ENCODE measurements at regions not wholly inside any gene's neighbourhood (a gene's known extent, or its start where the extent isn't known, plus 50 kb on each side); places are given as distances from the start of the nearest gene placed in this dataset.
"Not testable (repeated sequence)": the region's sequence is repeated elsewhere in the genome, so short reads cannot be mapped to it uniquely, and the experiment has no call there.

GRCh38 chr6:170145272-170145592 is 145.6 kb downstream of the DLL1 start:
- Histone ChIP-seq H3K4me1 (peaks cover 6% of the 10 kb centered on the region), H3K9ac (no peak overlapping the region), H2AFZ (no peak overlapping the region), H3K27ac (no peak overlapping the region), H3K9me3 (ENCODE audit: control insufficient read depth, low read length) (no peaks in the 10 kb centered on the region), H3K4me3 (ENCODE audit: low read depth, low read length) (no peak overlapping the region), H3K27me3 (ENCODE audit: control insufficient read depth, insufficient read depth, low read length) (no peaks in the 10 kb centered on the region), H3K36me3 (ENCODE audit: control insufficient read depth, insufficient read depth, low read length) (no peaks in the 10 kb centered on the region), H3K4me2 (ENCODE audit: low read length) (no peak overlapping the region), H3K79me2 (no peaks in the 10 kb centered on the region)
- TF ChIP-seq CTCF (IDR thresholded peaks at IDR 0.05): no peak

GRCh38 chr6:170144571-170145271 is 146.2 kb downstream of the DLL1 start:
- no peak overlapping the region for H3K9ac ChIP-seq
- no peak overlapping the region for H3K27ac ChIP-seq
- H3K79me2 ChIP-seq: no peaks in the 10 kb centered on the region
- TF ChIP-seq CTCF (IDR thresholded peaks at IDR 0.05): no peak
- peaks cover 6% of the 10 kb centered on the region for H3K4me1 ChIP-seq
- H3K4me2 ChIP-seq (ENCODE audit: low read length): no peak overlapping the region
- H3K27me3 ChIP-seq (ENCODE audit: control insufficient read depth, insufficient read depth, low read length): no peaks in the 10 kb centered on the region
- H2AFZ ChIP-seq: no peak overlapping the region
- no peak overlapping the region for H3K4me3 ChIP-seq (ENCODE audit: low read depth, low read length)
- H3K9me3 ChIP-seq (ENCODE audit: control insufficient read depth, low read length): no peaks in the 10 kb centered on the region
- no peaks in the 10 kb centered on the region for H3K36me3 ChIP-seq (ENCODE audit: control insufficient read depth, insufficient read depth, low read length)

GRCh38 chr6:170143401-170144150 is 147.3 kb downstream of the DLL1 start:
- TF ChIP-seq CTCF (IDR thresholded peaks at IDR 0.05): no peak
- H3K27me3 ChIP-seq (ENCODE audit: control insufficient read depth, insufficient read depth, low read length): no peaks in the 10 kb centered on the region
- H3K79me2 ChIP-seq: no peaks in the 10 kb centered on the region
- H3K9me3 ChIP-seq (ENCODE audit: control insufficient read depth, low read length): no peaks in the 10 kb centered on the region
- H3K4me2 ChIP-seq (ENCODE audit: low read length): no peak overlapping the region
- no peak overlapping the region for H3K4me3 ChIP-seq (ENCODE audit: low read depth, low read length)
- no peak overlapping the region for H3K27ac ChIP-seq
- no peak overlapping the region for H3K9ac ChIP-seq
- no peak overlapping the region for H2AFZ ChIP-seq
- H3K36me3 ChIP-seq (ENCODE audit: control insufficient read depth, insufficient read depth, low read length): no peaks in the 10 kb centered on the region
- H3K4me1 ChIP-seq: peaks cover 6% of the 10 kb centered on the region

- Histone ChIP-seq H2AFZ (no peak overlapping the region), H3K4me1 (peaks cover 4% of the 10 kb centered on the region), H3K4me3 (ENCODE audit: low read depth, low read length) (no peak overlapping the region), H3K27me3 (ENCODE audit: control insufficient read depth, insufficient read depth, low read length) (no peaks in the 10 kb centered on the region), H3K79me2 (no peaks in the 10 kb centered on the region), H3K27ac (no peak overlapping the region), H3K36me3 (ENCODE audit: control insufficient read depth, insufficient read depth, low read length) (no peaks in the 10 kb centered on the region), H3K9ac (no peak overlapping the region), H3K4me2 (ENCODE audit: low read length) (no peak overlapping the region), H3K9me3 (ENCODE audit: control insufficient read depth, low read length) (no peaks in the 10 kb centered on the region)
- TF ChIP-seq CTCF (IDR thresholded peaks at IDR 0.05): no peak
Measured at GRCh38 chr6:170142559-170142958, 148.3 kb downstream of the DLL1 start.

GRCh38 chr6:170141061-170141460 is 149.8 kb downstream of the DLL1 start:
- not testable (repeated sequence) for H3K27me3 ChIP-seq (ENCODE audit: control insufficient read depth, insufficient read depth, low read length); H3K4me1 ChIP-seq; H3K4me3 ChIP-seq (ENCODE audit: low read depth, low read length); H3K9me3 ChIP-seq (ENCODE audit: control insufficient read depth, low read length); H3K27ac ChIP-seq; H3K79me2 ChIP-seq; H3K36me3 ChIP-seq (ENCODE audit: control insufficient read depth, insufficient read depth, low read length); H2AFZ ChIP-seq; H3K9ac ChIP-seq; H3K4me2 ChIP-seq (ENCODE audit: low read length)
